GM08714 (cell line): ENCODE measurements at regions not wholly inside any gene's neighbourhood (a gene's known extent, or its start where the extent isn't known, plus 50 kb on each side); places are given as distances from the start of the nearest gene placed in this dataset.

Source experiments
- H3K4me3 ChIP-seq: fragments of 200-500 bp; sonication (Bioruptor generic); 2 replicates; pipeline ENCODE4 v1.5.1; 2014; ENCODE audit warnings: mild to moderate bottlenecking, low read length, inconsistent platforms
- ZNF274 ChIP-seq: IDR thresholded peaks from 2 replicates; pipeline ENCODE4 v1.6.1; 2012; ENCODE audit warnings: mild to moderate bottlenecking, low read depth, low read length

DNA sequence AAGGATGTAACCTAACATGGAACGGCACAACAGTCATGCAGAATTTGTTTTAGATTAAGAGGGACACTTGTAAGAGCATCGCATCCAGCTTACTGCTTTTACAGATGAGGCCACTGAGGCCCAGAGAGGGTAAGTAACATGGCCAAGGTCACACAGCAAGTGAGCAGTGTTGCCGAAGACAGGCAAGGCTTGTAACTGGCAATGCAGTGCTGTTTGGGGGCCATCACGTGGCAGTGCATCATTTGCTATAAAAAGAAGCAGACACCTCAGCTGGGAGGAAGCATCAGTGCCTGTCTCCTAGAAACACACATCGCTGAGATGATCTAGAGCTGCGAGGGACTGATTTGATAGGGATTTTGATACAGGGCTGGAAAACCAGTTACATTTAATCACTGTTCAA, 108.2 kb upstream of the PROK2 start:
- TF ChIP-seq ZNF274, result no peak
- H3K4me3 ChIP-seq, result no peak overlapping the region

DNA sequence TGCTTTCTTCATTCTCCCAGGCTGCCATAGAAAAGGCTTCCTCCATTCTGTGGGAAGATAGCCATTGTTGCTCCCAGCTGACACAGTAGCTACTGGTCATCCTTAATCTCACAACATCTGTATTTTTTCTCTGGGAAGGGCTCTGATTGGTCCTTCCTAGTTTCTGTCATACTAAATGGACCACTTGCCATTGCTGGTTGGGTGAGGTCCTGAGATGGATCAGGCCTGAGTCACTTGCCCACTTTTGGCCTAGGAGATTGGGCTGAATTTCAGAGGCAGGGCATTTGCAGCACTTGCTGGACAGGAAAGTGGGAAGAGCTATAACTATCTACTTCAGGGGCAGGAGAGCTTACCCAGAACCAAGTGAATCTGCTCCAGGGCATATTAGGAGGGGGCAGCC, 106.5 kb upstream of the PROK2 start:
- TF ChIP-seq ZNF274, result no peak
- no peak overlapping the region for H3K4me3 ChIP-seq

GRCh38 chr3:71890356-71890931, 105.5 kb upstream of the PROK2 start:
- no peak overlapping the region for H3K4me3 ChIP-seq
- TF ChIP-seq ZNF274, result no peak

DNA sequence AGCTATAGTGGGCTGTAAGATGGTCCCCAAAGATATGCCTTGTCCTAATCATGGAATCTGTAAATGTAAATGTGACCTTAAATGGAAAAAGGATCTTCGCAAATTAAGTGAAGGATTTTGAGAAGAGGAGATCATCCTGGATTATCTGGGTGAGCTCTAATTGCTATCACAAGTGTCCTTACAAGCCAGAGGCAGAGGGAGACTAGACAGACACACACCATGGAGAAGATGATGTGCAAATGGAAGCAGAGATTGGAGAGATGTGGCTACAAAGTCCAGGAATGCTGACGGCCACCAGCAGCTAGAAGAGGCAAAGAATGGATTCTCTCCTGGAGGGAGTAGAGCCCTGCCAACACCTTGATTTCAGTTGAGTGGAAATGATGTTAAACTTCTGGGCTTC, 102.3 kb upstream of the PROK2 start:
- H3K4me3 ChIP-seq, result no peak overlapping the region
- TF ChIP-seq ZNF274, result no peak

GRCh38 chr3:71885006-71885405, 100.1 kb upstream of the PROK2 start:
- no peak for TF ChIP-seq ZNF274
- H3K4me3 ChIP-seq, result no peak overlapping the region

DNA sequence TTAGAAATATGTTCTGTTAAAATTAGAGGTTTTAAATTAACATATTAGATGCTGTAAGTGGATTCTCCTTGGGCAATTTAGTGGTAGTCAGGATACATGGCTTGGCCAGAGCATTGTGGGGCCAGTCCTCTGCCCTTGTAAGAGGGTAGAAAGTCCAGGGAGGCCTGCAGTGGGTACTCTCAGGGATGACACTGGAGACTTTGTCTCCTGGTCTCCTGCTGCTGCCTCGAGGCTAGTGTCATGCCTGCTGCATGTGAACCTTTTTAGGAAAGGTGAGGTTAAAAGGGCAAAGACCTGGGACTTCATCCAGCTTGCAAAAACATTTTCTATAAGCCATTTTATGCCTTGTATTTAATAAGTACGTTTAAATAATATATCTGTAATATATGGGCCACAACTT, 96.8 kb upstream of the PROK2 start:
- TF ChIP-seq ZNF274, result no peak
- H3K4me3 ChIP-seq, result no peak overlapping the region

GRCh38 chr3:71881041-71881440, 96.1 kb upstream of the PROK2 start:
- no peak for TF ChIP-seq ZNF274
- no peak overlapping the region for H3K4me3 ChIP-seq

DNA sequence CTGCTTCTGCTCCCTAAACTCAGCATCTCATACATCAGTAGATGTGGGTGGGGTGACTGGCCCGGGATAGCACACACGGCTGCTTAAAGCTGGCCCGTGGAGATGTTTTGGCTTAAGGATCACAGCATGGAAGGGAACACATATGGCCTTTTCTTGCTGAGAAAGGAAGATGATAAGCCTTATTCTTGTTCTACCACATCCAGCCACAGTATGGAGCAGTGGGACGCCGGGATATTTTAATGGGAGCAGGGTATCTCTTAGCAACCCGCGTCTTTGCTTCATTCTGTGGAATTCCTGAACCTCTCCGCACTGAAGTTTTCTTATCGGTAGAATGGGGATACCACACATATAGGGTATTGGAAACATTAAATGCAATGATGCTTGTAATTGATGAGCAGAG, 94.1 kb upstream of the PROK2 start:
- H3K4me3 ChIP-seq, result no peak overlapping the region
- no peak for TF ChIP-seq ZNF274

DNA sequence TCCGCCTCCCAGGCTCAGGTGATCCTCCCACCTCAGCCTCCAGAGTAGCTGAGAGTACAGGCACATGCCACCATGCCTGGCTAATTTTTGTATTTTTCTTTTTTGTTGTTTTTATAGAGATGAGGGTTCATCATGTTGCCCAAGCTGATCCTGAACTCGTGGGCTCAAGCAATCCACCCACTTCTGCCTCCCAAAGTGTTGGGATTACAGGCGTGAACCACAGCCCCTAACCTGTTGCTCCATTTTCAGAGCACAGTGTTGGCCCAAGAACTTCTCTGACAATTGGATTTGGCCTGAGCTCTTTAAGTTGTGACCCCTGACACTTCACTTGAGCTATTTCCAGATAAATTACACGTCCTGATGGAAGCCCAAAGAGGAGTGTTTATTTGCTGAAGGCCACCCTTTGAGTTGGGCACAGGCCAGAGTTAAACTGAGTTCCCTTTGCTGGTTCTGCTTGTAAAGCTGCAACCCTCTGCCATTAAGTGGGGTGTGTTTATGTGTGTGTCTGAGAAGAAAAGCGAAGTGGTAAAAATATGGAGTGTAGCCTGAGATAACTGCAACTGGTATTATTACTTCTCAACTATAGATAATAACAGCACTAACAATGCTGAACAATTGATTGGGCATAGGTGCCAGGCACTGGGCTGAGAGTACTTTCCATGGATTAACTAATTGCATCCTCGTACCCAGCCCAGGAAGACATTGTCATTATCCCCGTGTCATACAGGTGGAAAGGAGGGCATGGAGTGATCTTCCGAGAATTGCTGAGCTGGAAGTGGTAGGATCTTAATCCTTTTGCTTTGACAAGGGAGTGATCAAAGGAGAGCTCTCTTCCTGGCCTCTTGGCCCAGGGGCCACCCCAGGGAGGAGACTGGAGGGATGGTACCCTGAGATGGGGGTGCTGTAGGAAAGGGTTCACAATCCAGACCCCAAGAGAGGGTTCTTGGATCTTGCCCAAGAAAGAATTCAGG, 91.5 kb upstream of the PROK2 start:
- TF ChIP-seq ZNF274, result no peak
- no peak overlapping the region for H3K4me3 ChIP-seq

DNA sequence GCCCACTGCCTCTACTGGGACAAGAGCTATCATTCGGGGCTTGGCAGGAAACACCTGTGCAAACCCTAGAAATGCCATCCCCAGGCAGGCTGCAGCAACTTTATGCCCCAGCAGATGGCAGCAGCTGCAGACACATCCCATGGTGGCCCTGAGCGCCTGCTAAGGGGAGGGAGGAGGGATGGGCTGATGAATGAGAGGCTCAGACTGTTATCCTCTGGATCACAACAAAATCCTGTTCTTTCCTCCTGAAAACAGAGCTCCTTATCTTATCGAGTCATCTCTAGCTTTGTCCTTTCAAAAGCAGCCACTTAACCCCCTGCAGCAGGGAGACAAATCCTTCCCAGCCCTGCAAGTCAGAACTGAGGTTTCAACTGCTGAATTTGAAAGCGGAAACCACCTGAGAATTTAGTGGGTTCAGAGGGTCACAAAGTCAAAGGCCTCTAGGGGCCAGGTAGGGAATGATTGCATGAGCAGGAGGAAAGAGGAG, 90.6 kb upstream of the PROK2 start:
- H3K4me3 ChIP-seq, result no peak overlapping the region
- no peak for TF ChIP-seq ZNF274

GRCh38 chr3:71874618-71875017, 89.7 kb upstream of the PROK2 start:
- no peak for TF ChIP-seq ZNF274
- no peak overlapping the region for H3K4me3 ChIP-seq

DNA sequence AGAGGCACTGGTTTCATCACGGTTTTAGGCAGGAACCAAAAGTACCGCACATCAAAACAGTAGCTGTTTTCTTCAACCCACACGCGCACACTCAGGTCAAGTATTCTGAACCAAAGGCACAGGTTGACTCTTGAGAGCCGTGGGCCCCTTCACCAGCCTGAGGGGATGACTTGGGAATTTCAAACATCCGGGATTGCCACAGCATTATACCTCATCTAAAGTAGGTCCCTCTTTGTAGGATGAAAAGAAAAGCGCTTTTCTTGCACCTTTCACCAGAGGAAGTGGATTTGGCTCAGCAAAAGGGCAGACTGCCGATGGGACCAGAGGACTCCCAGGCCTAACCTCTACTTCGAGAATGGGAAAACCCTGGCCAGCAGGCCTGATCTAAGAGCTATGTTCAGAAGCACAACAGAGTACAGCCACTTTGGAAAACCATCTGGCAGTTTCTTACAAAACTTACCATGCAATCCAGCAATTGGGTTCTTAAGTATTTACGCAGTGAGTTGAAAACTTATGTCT, 88.2 kb upstream of the PROK2 start:
- H3K4me3 ChIP-seq, result no peak overlapping the region

GRCh38 chr3:71872256-71872655, 87.3 kb upstream of the PROK2 start:
- H3K4me3 ChIP-seq, result no peak overlapping the region
- no peak for TF ChIP-seq ZNF274

More for the DNA sequence above, 88.2 kb upstream of the PROK2 start:
- no peak for TF ChIP-seq ZNF274

GRCh38 chr3:71870966-71871512, 86.1 kb upstream of the PROK2 start:
- no peak overlapping the region for H3K4me3 ChIP-seq
- no peak for TF ChIP-seq ZNF274

GRCh38 chr3:71868876-71869275, 83.9 kb upstream of the PROK2 start:
- no peak for TF ChIP-seq ZNF274
- no peak overlapping the region for H3K4me3 ChIP-seq
